HG02610 (cell line): ENCODE measurements at regions not wholly inside any gene's neighbourhood (a gene's known extent, or its start where the extent isn't known, plus 50 kb on each side); places are given as distances from the start of the nearest gene placed in this dataset.

Experiments used
- ATAC-seq: cut with Tn5 transposase; IDR thresholded peaks from one replicate; pipeline ENCODE4 v1.9.1; 2021; ENCODE audit warnings: mild to moderate bottlenecking, moderate library complexity; ENCODE audit not compliant: unreplicated experiment

DNA sequence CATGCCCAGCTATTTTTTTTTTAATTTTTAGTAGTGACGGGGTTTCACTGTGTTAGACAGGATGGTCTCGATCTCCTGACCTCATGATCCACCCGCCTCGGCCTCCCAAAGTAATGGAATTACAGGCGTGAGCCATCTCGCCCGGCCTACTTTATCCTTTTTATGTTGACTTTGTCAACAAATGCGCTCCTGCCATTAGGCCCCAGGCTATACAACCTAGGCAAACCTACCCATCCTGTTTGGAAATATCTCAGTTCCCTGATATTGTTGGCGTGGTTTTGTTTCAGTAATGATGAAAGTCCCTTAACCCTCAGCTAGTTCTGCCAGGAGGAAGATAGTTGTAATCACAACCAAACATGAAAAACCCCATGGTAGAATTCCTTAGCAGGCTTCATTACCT, 249.4 kb upstream of the SOX11 start:
- no peak for ATAC-seq

DNA sequence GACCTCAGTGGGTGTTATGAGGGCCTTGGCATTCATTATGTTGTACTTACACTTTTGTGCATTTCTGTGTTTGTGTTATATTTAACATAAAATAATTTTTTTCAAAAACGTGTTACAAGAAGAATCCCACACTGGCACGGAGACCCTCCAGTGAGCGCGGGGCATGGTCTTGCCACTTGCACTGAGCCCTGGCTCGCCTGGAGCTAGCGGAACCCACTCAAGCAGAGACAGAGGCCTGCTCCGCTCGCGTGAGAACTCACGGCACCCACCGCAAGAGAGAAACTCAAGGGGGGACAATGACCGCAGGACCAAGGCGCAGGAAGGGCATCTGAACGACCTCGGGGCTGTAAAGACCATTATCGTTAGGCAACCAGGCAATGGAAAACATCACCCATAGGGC, 248.0 kb upstream of the SOX11 start:
- no peak for ATAC-seq

DNA sequence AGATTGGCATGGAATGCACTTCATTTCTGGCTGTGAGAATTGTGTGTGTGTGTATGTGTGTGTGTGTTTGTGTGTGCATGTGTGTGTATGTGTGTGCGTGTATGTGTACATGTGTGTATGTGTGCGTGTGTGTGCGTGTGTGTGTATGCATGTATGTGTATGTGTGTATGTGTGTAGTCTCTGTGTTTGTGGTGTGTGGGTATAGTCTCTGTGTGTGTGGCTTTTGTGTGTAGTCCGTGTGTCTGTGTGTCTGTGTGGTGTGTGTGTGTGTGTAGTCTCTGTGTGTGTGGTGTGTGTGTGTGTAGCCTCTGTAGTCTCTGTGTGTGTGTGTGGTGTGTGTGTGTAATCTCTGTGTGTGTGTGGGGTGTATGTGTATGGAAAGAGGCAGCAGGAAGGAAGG, 247.3 kb upstream of the SOX11 start:
- ATAC-seq, result no peak

DNA sequence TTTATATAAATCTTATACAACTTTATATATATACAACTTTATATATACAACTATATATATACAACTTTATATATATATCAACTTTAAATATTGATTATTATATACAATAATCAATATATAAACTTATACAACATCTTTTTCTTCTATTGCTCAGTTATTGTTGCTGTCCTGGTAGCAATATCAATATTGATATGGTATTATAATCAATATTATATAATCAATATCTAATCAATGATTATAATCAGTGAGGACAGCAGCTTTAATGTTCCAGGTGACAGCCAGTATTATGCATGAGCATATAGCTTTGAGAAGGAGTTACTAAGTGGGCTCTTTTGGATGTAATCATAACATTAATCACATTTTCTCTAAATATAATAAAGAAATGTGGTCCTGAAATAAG, 242.3 kb upstream of the SOX11 start:
- no peak for ATAC-seq

DNA sequence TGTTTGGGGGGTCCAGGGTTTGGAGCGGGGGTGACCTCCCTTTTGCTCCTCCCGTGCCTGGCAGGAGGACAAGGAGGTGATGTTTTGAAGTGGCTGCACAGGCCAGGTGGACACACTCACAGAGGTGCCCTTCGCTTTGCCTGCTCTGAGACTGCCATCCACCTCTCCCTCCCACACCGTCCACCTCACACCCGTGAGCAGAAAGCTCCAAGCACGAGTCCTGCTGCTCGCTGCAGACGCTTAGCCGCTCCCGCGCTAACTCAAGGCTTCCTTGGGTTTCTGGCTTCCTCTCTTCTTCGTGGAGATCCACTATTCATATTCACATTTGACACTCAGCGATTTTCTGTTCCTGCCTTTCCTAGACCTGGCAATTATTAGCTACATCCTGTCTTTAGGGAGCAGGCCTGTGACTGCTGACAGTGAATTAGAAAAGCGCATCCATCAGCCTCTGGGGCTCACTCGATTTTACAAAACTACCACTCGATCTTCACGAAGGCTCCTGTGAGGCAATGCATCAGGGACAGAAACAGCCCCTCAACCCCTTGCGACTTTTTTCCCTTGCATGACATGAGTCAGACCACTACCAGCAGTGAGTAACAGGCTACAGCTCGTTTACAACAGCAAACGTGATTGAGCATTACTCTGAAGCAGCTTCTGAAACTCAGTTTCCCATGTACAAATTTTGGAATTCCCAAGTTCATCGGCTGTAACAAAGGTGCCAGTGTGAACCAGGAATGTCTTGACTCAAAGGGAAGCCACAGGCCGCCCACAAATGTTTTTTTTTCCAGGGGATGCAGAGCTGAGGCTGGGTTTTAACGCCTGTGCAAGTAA, 238.7 kb upstream of the SOX11 start:
- no peak for ATAC-seq

DNA sequence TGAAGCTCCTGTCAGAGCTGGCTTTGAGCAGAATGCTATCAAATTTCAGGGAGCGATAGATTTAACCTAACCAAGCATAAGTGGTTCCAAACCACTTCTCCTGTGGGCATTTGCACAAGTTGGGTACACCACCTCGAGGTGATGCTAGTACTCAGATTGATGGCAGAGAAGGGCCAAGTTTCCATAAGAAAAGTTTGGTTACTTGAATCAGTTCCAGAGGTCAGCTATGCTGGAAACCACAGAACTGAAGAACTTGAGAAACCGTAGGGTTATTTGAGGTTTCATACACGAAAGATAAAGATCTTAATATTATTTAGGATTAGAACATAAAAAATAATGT, 238.2 kb upstream of the SOX11 start:
- no peak for ATAC-seq

DNA sequence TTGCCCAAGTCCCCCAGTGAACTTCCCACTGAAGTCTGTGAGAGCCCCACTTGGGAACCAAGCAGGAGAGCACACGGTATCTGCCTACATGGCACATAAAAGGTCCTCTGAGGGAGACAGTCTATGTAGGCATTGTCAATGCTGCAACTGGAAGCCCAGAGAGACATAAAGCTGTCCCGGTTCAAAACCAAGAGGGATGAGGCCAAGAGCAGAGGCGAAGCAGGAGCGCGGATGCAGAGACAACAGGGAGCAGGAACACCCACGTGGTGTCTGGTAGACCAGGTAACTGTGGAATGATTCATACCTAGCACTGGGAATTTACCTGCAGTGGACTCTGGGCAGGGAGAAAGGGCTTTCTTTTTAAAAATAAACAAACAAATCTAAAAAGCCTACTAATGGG, 233.1 kb upstream of the SOX11 start:
- no peak for ATAC-seq

DNA sequence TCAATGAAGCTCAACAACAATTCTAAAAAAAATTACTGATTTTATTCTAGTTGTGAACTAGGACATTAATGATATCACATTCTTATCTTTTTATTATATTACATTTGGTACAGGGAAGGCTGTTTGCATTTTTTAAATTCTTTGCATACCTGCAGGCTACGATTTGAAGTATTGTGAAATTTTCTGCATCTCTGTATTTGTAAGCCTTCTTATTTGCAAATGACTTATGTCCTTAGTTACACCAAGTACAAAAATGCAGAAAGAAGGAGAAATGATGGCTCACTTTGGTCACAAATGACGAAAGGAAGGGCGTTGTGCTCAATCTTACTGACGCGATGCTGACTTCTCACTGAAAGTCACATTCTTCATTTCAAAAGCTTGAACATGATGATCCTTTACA, 227.5 kb upstream of the SOX11 start:
- no peak for ATAC-seq

DNA sequence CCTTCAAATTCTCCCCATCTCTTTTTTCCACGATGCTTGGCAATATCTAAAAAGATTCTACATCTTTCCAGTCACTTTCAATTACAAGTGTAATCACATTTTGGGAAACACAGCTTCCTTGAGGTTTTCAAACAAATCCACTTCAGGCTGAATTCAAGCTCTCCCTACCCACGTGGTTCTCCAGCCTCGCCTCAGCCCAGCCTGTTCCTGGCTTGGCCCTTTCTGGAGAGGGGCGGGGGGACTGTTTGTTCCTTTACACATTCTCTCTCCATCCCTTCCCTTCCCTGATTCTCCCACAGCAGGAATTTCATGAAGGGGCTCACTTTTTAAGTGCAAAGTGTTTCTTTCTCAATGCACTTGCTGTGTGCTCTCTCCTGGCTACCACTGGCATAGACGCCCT, 226.3 kb upstream of the SOX11 start:
- no peak for ATAC-seq

DNA sequence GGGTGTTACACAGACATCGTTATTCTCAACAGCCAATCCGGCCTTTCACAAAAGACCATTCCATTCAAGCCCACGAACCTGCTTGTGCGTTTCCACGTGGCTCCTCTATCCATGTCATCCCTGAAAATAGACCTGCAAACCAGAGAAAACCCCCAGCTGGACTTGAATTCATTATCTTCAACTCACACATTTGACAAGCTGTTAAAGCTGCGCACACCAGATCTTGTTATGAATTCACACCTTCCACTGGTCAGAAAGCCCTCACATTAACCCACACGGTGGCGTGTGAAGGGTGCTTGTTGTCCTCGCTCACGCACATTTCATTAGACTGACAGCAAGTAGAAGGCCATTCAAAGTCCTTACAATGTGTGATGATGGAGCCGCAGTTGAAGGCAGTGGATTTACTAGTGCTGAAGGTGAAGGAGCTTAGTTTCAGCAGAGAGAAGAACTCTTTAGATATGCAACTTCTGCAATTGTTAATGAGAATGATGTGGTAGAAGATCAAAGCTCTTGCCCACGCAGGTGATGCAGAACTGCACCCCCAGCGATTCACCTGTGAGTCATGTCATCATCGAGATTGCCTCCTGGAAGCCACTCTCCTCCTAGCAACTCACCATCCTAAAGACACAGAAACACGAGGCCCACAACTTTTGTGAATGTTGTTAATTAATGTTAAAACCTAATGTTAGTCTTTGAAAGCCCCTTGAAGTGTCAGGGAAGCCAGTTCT, 224.8 kb upstream of the SOX11 start:
- no peak for ATAC-seq

DNA sequence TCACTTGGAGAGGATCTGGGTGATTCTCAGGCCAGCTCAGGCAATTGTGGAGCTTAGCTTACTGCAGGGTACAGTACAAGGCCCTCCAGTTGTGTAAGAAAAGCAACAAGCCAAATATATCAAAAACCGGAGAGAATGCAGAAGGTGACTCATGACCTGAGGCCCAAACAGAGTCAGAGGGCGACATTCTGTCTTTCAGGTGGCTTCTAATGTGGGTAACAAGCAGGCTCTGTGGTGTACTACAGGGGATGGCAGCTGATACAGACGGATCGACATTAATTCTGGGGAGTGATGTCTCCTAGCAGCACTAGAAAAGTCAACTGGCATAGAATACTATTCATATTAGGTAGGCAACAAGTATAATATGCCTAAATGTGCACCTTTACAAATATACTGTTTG, 219.5 kb upstream of the SOX11 start:
- no peak for ATAC-seq

DNA sequence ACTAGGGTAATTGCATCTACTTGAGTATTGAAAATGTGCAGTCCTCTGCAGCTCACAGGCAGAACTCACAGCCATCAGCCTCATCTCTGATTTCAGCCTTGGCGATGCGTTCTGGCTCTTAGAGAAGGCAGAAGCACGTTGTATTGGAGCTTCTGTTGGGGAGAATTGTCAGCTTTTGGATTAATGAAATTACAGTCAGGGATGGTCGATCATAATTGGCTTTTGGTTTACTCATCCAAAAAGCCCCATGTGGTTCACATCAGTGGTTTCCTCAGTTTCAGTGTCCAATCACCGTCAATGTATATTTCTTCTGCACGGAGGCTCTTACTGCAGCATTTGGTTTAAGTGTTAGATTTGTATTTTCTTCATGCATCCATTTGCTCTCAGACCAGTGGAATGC, 218.5 kb upstream of the SOX11 start:
- ATAC-seq, result no peak

DNA sequence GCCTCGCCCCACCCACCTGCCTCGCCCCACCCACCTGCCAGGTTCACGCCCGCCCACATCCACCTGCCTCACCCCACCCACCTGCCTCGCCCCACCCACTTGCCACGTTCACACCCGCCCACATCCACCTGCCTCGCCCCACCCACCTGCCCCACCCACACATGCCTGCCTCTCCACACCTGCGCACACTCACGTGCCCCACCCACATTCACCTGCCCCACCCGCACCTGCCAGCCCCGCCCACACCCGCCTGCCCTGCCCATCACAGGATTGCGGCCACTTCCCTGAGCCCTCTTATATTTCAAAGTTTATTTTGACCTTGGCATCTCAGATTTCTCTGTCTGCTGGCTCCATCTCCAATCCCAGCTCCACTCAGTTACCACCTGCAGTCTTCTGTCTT, 217.5 kb upstream of the SOX11 start:
- ATAC-seq, result no peak

DNA sequence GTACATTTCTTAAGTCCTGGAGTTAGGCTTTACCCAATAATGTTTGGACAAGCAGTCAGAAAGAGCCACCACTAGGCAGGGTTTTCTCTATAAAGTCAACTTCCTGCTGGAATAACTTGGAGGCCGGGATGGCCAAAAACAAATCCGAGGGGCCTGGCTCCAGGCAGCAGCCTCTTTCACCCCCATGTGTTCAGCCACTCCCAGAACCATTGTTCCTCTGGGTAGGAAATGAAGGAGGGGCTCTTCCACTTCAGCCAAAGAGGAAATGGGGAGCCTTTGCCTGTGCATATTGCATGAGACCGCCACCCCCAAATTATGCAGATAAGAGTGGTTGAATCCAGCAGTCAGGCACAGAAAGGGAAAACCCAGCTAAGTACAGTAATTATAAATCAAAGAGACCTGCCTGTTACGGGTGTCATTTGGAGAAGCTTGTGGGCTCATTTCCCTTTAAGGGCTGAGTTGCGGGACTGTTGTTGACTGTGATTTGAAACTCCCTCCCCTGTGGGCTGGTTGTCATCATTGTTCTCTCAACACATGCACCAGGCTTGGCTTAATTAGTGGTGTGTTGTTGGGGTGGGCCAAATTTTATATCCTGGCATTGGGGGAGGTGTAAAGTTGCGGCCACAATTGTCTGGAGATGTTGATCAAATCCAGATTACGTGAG, 212.8 kb upstream of the SOX11 start:
- ATAC-seq, result peak; percentile 91

DNA sequence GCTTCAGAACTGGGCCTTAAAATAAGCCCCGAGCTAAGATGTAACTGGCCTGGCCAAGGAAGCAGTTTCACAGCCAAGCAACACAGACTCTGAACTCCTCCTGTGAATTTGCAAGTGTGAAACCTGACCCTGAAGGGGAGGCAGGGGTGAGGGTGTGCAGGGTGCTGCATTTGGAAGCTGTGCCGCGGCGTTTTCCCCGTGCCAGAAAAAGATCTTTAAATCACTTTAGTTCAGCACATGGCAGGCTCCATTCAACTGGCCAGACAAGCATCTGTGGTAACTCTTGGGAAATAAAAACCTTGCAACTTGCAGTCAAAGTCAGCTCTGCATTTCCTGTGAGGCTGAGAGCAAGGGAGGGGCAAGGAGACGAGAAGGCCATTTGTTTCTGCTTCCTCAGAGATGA, 209.3 kb upstream of the SOX11 start:
- no peak for ATAC-seq

DNA sequence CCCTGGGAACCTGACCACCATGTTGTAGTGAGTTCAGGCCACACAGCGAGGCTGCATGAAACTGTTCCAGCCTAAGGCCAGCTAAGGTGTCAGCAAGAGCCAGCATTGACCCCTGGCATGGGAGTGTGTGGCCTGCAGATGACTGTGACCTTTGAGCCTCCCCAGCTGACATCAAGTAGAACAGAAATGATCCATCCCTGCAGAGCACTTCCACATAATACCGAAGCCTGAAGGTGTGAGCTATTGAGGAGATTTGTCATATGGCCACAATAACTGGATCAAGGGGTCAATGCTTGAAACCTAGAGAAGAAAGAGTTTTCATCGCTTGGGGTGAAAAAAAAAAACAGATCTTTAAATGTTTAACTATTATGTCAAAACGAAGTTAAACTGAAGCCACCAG, 207.3 kb upstream of the SOX11 start:
- ATAC-seq, result no peak

DNA sequence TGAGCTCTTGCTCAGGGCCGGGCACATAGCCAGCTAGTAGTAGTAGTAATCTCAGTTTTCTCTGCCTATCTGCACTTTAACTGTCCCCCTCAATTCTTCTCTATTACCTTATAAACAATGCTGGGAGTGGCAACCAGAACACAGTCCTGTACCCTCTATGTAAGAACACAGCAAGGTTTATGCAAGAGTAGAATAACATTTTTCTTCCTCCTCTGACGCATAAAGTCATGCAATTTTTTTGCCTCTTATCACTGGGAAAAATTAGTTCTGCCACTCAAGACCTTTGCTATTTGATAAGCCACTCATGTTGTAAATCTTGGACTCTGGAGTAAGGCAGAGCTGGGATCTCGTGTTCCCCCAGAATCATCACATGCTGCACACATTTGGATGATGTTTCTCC, 200.7 kb upstream of the SOX11 start:
- no peak for ATAC-seq

DNA sequence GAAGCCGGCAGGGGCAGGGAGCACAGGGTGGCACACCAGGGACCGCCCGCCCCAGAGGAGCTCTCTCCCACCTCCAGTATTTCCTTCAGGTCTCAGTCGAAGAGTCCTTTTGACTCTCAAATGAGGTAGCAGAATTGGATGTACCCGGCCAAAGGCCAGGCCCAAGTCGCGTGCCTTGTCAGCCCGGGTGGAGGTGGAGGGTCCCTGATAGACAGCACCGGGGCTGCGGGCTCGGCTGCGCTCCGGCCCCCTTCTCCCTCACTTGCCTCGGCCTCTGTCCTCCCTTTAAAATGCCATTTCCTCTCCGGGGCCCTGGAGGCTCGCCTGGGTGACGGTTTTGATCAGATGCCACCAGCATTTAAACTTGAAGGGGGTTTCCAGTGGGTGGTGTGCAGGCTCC, 198.9 kb upstream of the SOX11 start:
- ATAC-seq, result no peak

DNA sequence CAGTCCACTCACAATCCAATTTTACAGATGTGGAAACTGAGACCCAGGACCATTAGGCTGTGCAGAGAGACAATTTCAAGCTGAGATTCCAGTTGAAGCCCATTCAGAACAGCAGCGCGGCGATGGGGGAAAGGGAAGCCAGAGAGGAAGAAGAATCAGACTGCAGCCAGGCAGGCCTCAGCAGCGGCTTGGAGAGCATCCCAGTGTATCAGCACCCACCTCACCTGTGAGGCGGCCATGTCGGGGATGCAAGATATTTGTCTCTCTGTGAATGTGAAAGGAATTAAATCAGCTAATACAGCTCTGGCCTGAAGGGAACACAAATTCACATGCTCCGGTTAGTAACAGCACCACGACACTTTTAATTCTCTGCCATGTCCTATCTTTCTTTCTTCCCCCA, 198.0 kb upstream of the SOX11 start:
- ATAC-seq, result no peak

DNA sequence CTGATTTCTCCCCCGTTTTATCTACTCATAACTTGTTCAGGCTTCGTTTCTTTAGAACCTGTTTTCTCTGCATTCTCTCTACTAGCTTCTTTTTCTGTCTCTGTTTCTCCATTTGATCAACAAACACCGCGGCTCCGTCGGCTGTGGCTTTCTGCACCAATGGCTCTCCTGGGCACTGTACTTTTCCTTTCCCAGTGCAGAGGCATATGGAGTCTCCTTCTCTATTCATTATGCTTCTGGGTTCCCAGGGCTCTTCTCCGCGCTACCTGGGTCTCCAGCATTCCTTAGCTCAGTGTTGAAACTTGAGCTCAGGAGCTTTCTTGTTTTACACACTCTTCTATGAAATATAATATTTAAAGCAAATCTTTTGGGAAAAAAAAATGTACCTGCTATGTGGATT, 196.6 kb upstream of the SOX11 start:
- no peak for ATAC-seq

DNA sequence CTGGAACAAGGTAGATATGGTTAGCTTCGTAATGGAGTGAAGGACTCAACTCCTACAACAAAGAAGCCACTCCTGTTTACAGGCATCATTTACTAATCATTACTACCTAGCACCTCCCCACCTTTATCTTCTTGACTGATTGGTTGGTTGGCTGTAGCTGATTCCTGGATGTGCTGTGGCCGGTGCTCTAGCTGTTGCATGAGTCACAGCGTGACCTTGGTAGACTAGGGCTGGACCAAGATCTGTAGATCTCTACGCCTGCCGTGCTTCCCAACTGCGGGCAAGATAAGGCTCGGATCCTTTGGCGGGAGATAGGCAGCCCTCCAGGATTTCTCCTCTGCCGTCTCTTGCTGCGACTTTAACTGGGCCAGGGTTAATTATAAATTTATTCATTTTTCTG, 194.3 kb upstream of the SOX11 start:
- ATAC-seq, result no peak

DNA sequence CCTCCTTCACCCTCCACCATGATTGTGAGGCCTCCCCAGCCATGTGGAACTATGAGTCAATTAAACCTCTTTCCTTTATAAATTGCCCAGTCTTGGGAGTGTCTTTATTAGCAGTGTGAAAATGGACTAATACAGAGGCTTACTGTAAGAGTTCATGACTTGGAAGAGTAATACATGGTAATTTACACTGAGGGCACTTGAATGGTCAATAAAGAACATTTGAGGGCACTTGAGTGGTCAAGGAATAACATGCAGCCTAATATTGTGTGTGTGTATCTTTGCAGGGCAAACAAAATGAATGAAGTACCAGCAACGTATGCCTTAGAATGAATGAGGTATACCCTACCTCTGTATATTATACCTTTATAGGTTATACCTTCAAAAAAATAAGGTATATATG, 190.4 kb upstream of the SOX11 start:
- no peak for ATAC-seq
